ENCODE measurements at regions not wholly inside any gene's neighbourhood (a gene's known extent, or its start where the extent isn't known, plus 50 kb on each side); places are given as distances from the start of the nearest gene placed in this dataset.

DNA sequence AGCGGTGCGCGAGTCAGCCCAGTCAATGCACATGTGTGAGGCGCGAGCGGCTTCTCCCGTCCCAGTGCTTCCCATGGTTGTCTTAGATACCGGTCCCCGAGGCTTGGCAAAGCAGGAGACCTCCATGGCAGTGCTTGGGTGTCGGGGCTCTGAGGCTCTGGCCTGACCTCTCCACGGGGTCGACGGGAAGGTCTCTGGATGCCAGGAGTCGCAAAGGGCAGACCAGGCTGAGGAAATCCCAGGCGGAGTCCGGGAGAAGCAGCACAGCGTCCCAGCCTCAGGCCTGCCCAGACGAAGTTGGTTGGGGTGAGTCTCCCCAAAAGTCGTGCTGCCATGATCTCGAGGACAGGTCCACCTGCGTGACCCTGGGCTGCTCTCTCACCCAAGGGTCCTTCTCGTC lies 3881.6 kb downstream of the SRGAP2C start:
- no peak for TF ChIP-seq EZH2 (IDR thresholded peaks at IDR 0.05; ENCODE audit: low read depth, low read length, severe bottlenecking)
- no peak for TF ChIP-seq RXRA (IDR thresholded peaks at IDR 0.05; ENCODE audit: insufficient read depth, low read depth, low read length)

All from H1 (cell line).